Keratinocyte (primary cell): ENCODE measurements at regions not wholly inside any gene's neighbourhood (a gene's known extent, or its start where the extent isn't known, plus 50 kb on each side); places are given as distances from the start of the nearest gene placed in this dataset.

ENCODE experiments used
- DNase-seq: peaks from one replicate; pipeline ENCODE4 v3.0.0-alpha.2; 2011; ENCODE audit warnings: low read depth, missing footprints, low spot score
- FAIRE-seq: peaks from 2 replicates; lab custom pipeline; 2011; peaks lifted over from hg19 to GRCh38; lab: Jason Lieb, UNC
- H2AFZ ChIP-seq: 2 replicates; pipeline ENCODE4 v1.6.0; 2012; ENCODE audit warnings: low read length, control low read depth, inconsistent platforms; ENCODE audit not compliant: control insufficient read depth
- H3K27ac ChIP-seq: 2 replicates; pipeline ENCODE4 v1.5.1; 2011; ENCODE audit warnings: low read length; ENCODE audit not compliant: control insufficient read depth, insufficient read depth
- H3K27me3 ChIP-seq: 3 replicates; pipeline ENCODE4 v1.6.0; 2011; ENCODE audit warnings: low read length; ENCODE audit not compliant: control insufficient read depth, insufficient read depth; ENCODE audit errors: extremely low read depth
- H3K36me3 ChIP-seq, 2 experiments: 2 replicates in 1 of 2; 3 replicates in 1 of 2; pipeline ENCODE4 v1.5.1; 2011; ENCODE audit warnings: low read length in 2 of 2, mild to moderate bottlenecking in 1 of 2; ENCODE audit not compliant: control insufficient read depth in 2 of 2, insufficient read depth in 2 of 2; ENCODE audit errors: extremely low read depth in 1 of 2
- H3K4me1 ChIP-seq: 3 replicates; pipeline ENCODE4 v1.5.1; 2011; ENCODE audit warnings: low read length; ENCODE audit not compliant: control insufficient read depth, insufficient read depth; ENCODE audit errors: extremely low read depth
- H3K4me2 ChIP-seq: 3 replicates; pipeline ENCODE4 v1.6.0; 2011; ENCODE audit warnings: low read depth, low read length; ENCODE audit not compliant: control insufficient read depth, insufficient read depth; ENCODE audit errors: extremely low read depth
- H3K4me3 ChIP-seq, 3 experiments: fragments of 200-600 bp in 1 of 3; sonication (generic) in 1 of 3; 2 replicates in 2 of 3; 3 replicates in 1 of 3; pipeline ENCODE4 v1.5.1; 2011 to 2016; ENCODE audit warnings: low read length in 3 of 3, mild to moderate bottlenecking in 3 of 3, control low read depth in 2 of 3, inconsistent platforms in 1 of 3, low read depth in 1 of 3, mixed read lengths in 1 of 3, mixed run types in 1 of 3, moderate library complexity in 1 of 3; ENCODE audit not compliant: control insufficient read depth in 2 of 3, insufficient read depth in 2 of 3; ENCODE audit errors: extremely low read depth in 1 of 3
- H3K79me2 ChIP-seq: 2 replicates; pipeline ENCODE4 v1.6.0; 2012; ENCODE audit warnings: low read length; ENCODE audit not compliant: control insufficient read depth, insufficient read depth
- H3K9ac ChIP-seq: 3 replicates; pipeline ENCODE4 v1.6.0; 2011; ENCODE audit warnings: low read length; ENCODE audit not compliant: control insufficient read depth, insufficient read depth; ENCODE audit errors: extremely low read depth
- H3K9me1 ChIP-seq: 3 replicates; pipeline ENCODE4 v1.6.0; 2011; ENCODE audit warnings: low read length; ENCODE audit not compliant: control insufficient read depth, insufficient read depth; ENCODE audit errors: extremely low read depth
- H3K9me3 ChIP-seq: 2 replicates; pipeline ENCODE4 v1.5.1; 2012; ENCODE audit warnings: low read depth, low read length; ENCODE audit not compliant: control insufficient read depth
- H4K20me1 ChIP-seq: 3 replicates; pipeline ENCODE4 v1.6.0; 2011; ENCODE audit warnings: low read length; ENCODE audit not compliant: control insufficient read depth, insufficient read depth; ENCODE audit errors: extremely low read depth
- EZH2 ChIP-seq: IDR thresholded peaks from one replicate; pipeline ENCODE4 v1.6.1; 2012; ENCODE audit warnings: inconsistent platforms, mild to moderate bottlenecking, low read length, moderate library complexity
- dilution Hi-C: fragments of 300-500 bp; cut with MboI; formaldehyde crosslinking; loops from one replicate; pipeline ENCODE4 v1.7.0; 2020; ENCODE audit warnings: low sequenced_read_pairs; ENCODE audit not compliant: extremely low pct_ligation_motif_present
- TF ChIP-seq, protein P1 (sequence below), 3 experiments: IDR thresholded peaks in 1 of 3; conservative IDR thresholded peaks in 1 of 3; optimal IDR thresholded peaks in 1 of 3; 2 replicates in 2 of 3; 3 replicates in 1 of 3; pipeline versions ENCODE3 to v1.5.1; 2011; ENCODE audit warnings: low read length in 3 of 3, mild to moderate bottlenecking in 3 of 3, moderate library complexity in 2 of 3, control low read depth in 1 of 3, inconsistent platforms in 1 of 3; ENCODE audit not compliant: insufficient read depth in 2 of 3; ENCODE audit errors: extremely low read depth in 1 of 3

DNA sequence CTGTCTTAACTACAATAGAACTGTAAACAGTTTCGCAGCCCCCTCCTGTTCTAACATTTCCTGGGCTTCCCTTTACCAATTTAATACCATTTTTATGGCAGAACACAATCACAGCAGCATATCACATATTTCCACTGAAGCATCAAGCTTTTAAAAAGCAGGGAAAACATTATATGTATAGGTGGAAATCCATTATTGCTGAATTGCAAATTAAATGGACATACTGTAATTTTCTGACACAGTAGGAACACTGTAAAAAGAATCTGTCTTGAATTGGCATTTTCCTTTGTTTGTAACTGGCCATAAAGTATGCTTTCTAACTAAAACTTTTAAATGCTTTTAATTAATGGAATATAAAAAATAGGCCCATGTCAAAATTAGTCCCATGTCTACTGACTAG lies 1385.8 kb downstream of the SI start:
- dilution Hi-C loops = no loop called here
- DNase-seq (no peak), FAIRE-seq (no peak)
- H2AFZ ChIP-seq = no peak overlapping the region
- H3K4me2 ChIP-seq = no peak overlapping the region
- peaks cover 3% of the 10 kb centered on the region for H3K9me3 ChIP-seq
- H3K27me3 ChIP-seq = no peaks in the 10 kb centered on the region
- no peak overlapping the region for H3K9ac ChIP-seq
- TF ChIP-seq, protein P1, sequence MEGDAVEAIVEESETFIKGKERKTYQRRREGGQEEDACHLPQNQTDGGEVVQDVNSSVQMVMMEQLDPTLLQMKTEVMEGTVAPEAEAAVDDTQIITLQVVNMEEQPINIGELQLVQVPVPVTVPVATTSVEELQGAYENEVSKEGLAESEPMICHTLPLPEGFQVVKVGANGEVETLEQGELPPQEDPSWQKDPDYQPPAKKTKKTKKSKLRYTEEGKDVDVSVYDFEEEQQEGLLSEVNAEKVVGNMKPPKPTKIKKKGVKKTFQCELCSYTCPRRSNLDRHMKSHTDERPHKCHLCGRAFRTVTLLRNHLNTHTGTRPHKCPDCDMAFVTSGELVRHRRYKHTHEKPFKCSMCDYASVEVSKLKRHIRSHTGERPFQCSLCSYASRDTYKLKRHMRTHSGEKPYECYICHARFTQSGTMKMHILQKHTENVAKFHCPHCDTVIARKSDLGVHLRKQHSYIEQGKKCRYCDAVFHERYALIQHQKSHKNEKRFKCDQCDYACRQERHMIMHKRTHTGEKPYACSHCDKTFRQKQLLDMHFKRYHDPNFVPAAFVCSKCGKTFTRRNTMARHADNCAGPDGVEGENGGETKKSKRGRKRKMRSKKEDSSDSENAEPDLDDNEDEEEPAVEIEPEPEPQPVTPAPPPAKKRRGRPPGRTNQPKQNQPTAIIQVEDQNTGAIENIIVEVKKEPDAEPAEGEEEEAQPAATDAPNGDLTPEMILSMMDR (optimal IDR thresholded peaks at IDR 0.05 in 1 of 3, IDR thresholded peaks at IDR 0.05 in 1 of 3, conservative IDR thresholded peaks at IDR 0.05 in 1 of 3; ENCODE audit: extremely low read depth in 1 of 3, insufficient read depth in 2 of 3, low read length in 3 of 3) = no peak
- no peak overlapping the region for H3K27ac ChIP-seq
- H3K4me1 ChIP-seq = no peaks in the 10 kb centered on the region
- H3K36me3 ChIP-seq = no peaks in the 10 kb centered on the region
- H3K9me1 ChIP-seq = no peaks in the 10 kb centered on the region
- H3K79me2 ChIP-seq = no peaks in the 10 kb centered on the region
- H3K4me3 ChIP-seq = no peak overlapping the region
- no peaks in the 10 kb centered on the region for H4K20me1 ChIP-seq

DNA sequence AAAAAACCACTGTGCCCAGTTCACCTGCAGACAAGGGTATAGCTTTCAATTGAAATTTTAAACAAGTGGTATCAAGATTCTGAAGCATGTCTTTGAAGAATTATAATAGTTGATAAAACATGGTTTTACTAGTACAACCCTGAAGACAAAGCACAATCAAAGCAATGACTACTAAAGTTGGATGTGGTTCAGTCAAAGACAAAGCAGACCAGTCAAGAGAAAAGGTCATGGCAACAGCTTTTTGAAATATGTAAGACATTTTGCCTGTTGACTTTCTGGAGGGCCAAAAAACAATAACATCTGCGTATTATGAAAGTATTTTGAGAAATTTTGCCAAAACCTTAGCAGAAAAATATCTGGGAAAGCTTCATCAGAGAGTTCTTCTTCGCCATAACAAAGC lies 1393.6 kb downstream of the SI start:
- H2AFZ ChIP-seq = no peak overlapping the region
- TF ChIP-seq, protein P1 (optimal IDR thresholded peaks at IDR 0.05 in 1 of 3, IDR thresholded peaks at IDR 0.05 in 1 of 3, conservative IDR thresholded peaks at IDR 0.05 in 1 of 3; ENCODE audit: extremely low read depth in 1 of 3, insufficient read depth in 2 of 3, low read length in 3 of 3) = no peak
- TF ChIP-seq EZH2 = no peak
- H3K27ac ChIP-seq = no peak overlapping the region
- H3K9me1 ChIP-seq = no peaks in the 10 kb centered on the region
- dilution Hi-C loops = no loop called here
- H3K4me2 ChIP-seq = no peak overlapping the region
- no peaks in the 10 kb centered on the region for H3K36me3 ChIP-seq
- no peak overlapping the region for H3K9ac ChIP-seq
- FAIRE-seq = no peak
- no peak for DNase-seq
- H3K9me3 ChIP-seq = peaks cover 3% of the 10 kb centered on the region
- H3K27me3 ChIP-seq = no peaks in the 10 kb centered on the region
- H3K4me3 ChIP-seq = no peak overlapping the region
- H4K20me1 ChIP-seq = no peaks in the 10 kb centered on the region
- H3K4me1 ChIP-seq = no peaks in the 10 kb centered on the region
- H3K79me2 ChIP-seq = no peaks in the 10 kb centered on the region
